Thyroid gland (tissue), 4 donors: ENCODE measurements at regions not wholly inside any gene's neighbourhood (a gene's known extent, or its start where the extent isn't known, plus 50 kb on each side); places are given as distances from the start of the nearest gene placed in this dataset.

Source experiments
- CTCF ChIP-seq, 6 experiments: fragments of 200-600 bp in 3 of 6; fragments of 450-650 bp in 3 of 6; sonication (generic) in 3 of 6; IDR thresholded peaks; one replicate each; pipeline ENCODE4 v1.5.1; 2016 to 2019; ENCODE audit warnings: antibody characterized with exemption in 6 of 6, mild to moderate bottlenecking in 2 of 6, inconsistent platforms in 1 of 6, moderate library complexity in 1 of 6
- POLR2A ChIP-seq, 2 donors: fragments of 450-650 bp; IDR thresholded peaks; one replicate each; pipeline ENCODE4 v1.6.1; 2017; ENCODE audit warnings: antibody characterized with exemption in 2 of 2, mild to moderate bottlenecking in 2 of 2, moderate library complexity in 1 of 2

GRCh38 chr2:176686328-176686727 lies 417.1 kb downstream of the MTX2 start:
- TF ChIP-seq CTCF (IDR thresholded peaks at IDR 0.05), result no peak
- no peak for TF ChIP-seq POLR2A (IDR thresholded peaks at IDR 0.05)
